Mesodermal cell (in vitro differentiated cells): ENCODE measurements at regions not wholly inside any gene's neighbourhood (a gene's known extent, or its start where the extent isn't known, plus 50 kb on each side); places are given as distances from the start of the nearest gene placed in this dataset.

Source experiments
- H3K27ac ChIP-seq: 2 replicates; pipeline ENCODE4 v1.7.0; 2013; ENCODE audit warnings: mild to moderate bottlenecking, low read depth, low read length, moderate library complexity; ENCODE audit not compliant: severe bottlenecking
- H3K36me3 ChIP-seq: 2 replicates; pipeline ENCODE4 v1.7.1; 2013; ENCODE audit warnings: mild to moderate bottlenecking, low read length, moderate library complexity; ENCODE audit not compliant: control insufficient read depth, insufficient read depth
- H3K4me1 ChIP-seq: one replicate; pipeline ENCODE4 v1.7.1; 2013; ENCODE audit warnings: mild to moderate bottlenecking, low read length; ENCODE audit not compliant: insufficient read depth, control insufficient read depth, poor library complexity, severe bottlenecking
- H3K4me3 ChIP-seq: 2 replicates; pipeline ENCODE4 v1.7.0; 2013; ENCODE audit warnings: low read length, control low read depth, mild to moderate bottlenecking; ENCODE audit not compliant: insufficient read depth, poor library complexity, severe bottlenecking; ENCODE audit errors: extremely low read depth
- H3K9me3 ChIP-seq: 2 replicates; pipeline ENCODE4 v1.7.1; 2013; ENCODE audit warnings: mild to moderate bottlenecking, low read length, moderate library complexity; ENCODE audit not compliant: control insufficient read depth
- WGBS, 2 experiments: methylation state at CpG; one replicate each; pipeline ENCODE4 v1.1.5; 2013; ENCODE audit warnings: missing lambda C conversion rate in 2 of 2; ENCODE audit not compliant: insufficient coverage in 2 of 2; 5-methylcytosine and 5-hydroxymethylcytosine counted together

DNA sequence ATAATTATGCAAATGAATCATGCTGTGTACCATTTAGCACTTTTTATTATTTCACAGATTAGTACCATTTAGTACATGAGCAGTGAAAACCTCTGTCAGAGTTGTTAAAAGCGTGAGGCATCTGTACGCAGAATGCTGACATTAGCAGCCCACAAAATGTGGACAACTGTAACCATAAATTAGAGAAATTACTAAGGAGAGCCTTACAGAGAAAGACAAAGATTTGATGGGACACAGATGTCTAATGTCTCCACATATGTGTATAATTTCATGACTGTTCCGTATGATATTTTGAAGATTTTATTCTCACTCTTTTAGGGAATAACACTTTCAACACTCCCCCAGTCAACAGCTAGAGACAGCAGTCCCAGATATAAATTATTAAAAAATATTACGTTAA lies 414.0 kb upstream of the ANKRD30A start:
- Histone ChIP-seq H3K4me1 (no peaks in the 10 kb centered on the region), H3K36me3 (no peaks in the 10 kb centered on the region), H3K9me3 (no peaks in the 10 kb centered on the region), H3K27ac (no peak overlapping the region), H3K4me3 (no peak overlapping the region)
- WGBS, 2 experiments, result 83 to 92% methylated on average over 1 to 2 of the region's 4 CpGs

- H3K4me1 ChIP-seq, result no peaks in the 10 kb centered on the region
- no peak overlapping the region for H3K4me3 ChIP-seq
- no peak overlapping the region for H3K27ac ChIP-seq
- H3K36me3 ChIP-seq, result no peaks in the 10 kb centered on the region
- H3K9me3 ChIP-seq, result no peaks in the 10 kb centered on the region
- no CpG with 5 or more reads among the region's 2 CpGs for WGBS, 2 experiments
Observed at GRCh38 chr10:36704124-36704523, 421.3 kb upstream of the ANKRD30A start.

DNA sequence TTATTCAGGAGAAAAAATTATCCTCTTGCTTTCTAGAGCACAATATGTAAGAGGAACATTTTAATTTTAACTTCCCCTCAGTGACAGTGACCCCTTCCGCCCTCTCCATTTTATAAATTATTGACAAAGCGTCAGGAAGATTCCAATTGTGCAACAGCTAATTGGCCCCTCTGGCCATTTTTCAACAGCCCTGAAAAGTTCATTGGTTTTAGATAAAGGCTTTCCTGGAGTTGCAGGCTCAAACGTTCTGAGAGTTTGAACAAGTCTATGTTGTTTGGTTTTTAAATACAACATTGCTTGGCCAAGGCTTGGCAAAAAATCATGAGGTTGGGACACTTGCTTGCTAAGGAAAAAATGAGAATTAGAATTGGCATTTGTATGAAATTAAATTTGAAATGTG lies 422.2 kb upstream of the ANKRD30A start:
- Histone ChIP-seq H3K4me3 (no peak overlapping the region), H3K4me1 (no peaks in the 10 kb centered on the region), H3K9me3 (no peaks in the 10 kb centered on the region), H3K27ac (no peak overlapping the region), H3K36me3 (no peaks in the 10 kb centered on the region)
- 89 to 100% methylated on average over 1 to 2 of the region's 3 CpGs for WGBS, 2 experiments

DNA sequence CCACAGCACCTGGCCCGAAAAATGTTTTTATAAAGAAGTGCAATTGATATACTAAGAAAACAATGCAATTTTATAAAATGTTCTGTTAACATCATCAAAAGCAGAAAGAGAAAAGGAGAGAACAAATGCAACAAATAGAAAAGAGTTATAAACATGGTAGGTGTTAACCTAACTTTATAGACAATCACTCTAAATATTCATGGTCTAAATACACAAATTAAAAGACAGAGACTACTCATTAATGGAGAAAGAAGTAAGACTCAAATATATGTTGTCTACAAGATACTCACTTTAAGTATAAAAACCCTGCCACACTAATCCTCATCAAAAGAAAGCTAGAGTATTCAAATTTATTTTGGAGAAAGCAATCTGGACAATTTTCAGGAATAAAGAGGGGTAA lies 425.3 kb upstream of the ANKRD30A start:
- H3K27ac ChIP-seq, result no peak overlapping the region
- no peak overlapping the region for H3K4me3 ChIP-seq
- H3K9me3 ChIP-seq, result no peaks in the 10 kb centered on the region
- H3K4me1 ChIP-seq, result no peaks in the 10 kb centered on the region
- H3K36me3 ChIP-seq, result no peaks in the 10 kb centered on the region
- no CpG with 5 or more reads among the region's 1 CpG for WGBS, 2 experiments

- Histone ChIP-seq H3K4me3 (no peak overlapping the region), H3K4me1 (no peaks in the 10 kb centered on the region), H3K9me3 (no peaks in the 10 kb centered on the region), H3K36me3 (no peaks in the 10 kb centered on the region), H3K27ac (no peak overlapping the region)
- WGBS, 2 experiments, result 40 to 81% methylated on average over 2 to 8 of the region's 10 CpGs
Observed at GRCh38 chr10:36692759-36693158, 432.6 kb upstream of the ANKRD30A start.

DNA sequence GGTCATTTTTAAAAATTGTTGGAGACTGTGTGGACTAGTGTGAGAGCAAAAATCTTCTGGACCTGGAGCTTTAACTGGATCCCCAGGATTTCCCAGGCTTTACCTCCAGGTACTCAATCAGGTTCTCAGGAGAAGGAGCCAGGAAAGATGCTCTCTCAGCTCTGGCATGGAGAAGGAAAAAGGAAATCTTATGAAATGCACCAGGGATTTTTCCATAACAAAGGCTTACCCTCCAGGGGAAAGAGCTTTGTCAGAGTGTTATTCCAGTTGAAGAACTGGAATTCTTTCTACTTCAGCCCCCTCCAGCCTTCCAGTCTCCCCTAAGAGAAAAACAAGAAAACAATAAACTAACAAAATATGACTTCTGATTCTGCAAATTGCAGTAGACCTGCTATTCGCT lies 436.7 kb upstream of the ANKRD30A start:
- Histone ChIP-seq H3K4me1 (no peaks in the 10 kb centered on the region), H3K36me3 (no peaks in the 10 kb centered on the region), H3K9me3 (no peaks in the 10 kb centered on the region), H3K27ac (no peak overlapping the region), H3K4me3 (no peak overlapping the region)
- no CpG with 5 or more reads among the region's 1 CpG for WGBS, 2 experiments

GRCh38 chr10:36683421-36683820 lies 442.0 kb upstream of the ANKRD30A start:
- Histone ChIP-seq H3K4me3 (no peak overlapping the region), H3K27ac (no peak overlapping the region), H3K4me1 (peaks cover 15% of the 10 kb centered on the region), H3K36me3 (no peaks in the 10 kb centered on the region), H3K9me3 (no peaks in the 10 kb centered on the region)
- no CpG with 5 or more reads among the region's 2 CpGs for WGBS, 2 experiments

GRCh38 chr10:36681751-36682632 lies 443.4 kb upstream of the ANKRD30A start:
- H3K4me3 ChIP-seq, result no peak overlapping the region
- H3K9me3 ChIP-seq, result no peaks in the 10 kb centered on the region
- peak overlapping the region; percentile 69 for H3K27ac ChIP-seq
- WGBS, 2 experiments, result 58 to 60% methylated on average over 2 of the region's 4 CpGs
- H3K4me1 ChIP-seq, result peaks cover 18% of the 10 kb centered on the region
- H3K36me3 ChIP-seq, result no peaks in the 10 kb centered on the region

- Histone ChIP-seq H3K4me3 (no peak overlapping the region), H3K36me3 (no peaks in the 10 kb centered on the region), H3K27ac (no peak overlapping the region), H3K4me1 (peaks cover 31% of the 10 kb centered on the region), H3K9me3 (no peaks in the 10 kb centered on the region)
- 87 to 91% methylated on average over 6 to 7 of the region's 9 CpGs for WGBS, 2 experiments
Observed at GRCh38 chr10:36679554-36679953, 445.8 kb upstream of the ANKRD30A start.

DNA sequence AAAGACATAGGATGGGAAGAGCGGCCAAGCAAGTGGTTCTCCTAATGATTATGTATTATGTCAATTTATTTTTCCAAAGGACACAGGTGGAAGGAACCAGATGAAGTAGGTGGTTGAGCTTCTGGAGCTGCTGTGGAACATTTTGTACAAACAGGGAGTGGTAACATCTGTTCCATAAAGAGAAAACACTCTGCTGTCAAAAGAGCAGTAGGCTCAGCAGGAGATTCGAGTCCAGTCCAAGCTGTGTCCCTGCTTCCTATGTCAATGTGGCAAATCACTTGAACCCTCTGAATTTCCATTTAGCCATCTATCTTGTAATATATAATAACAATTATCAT lies 448.0 kb upstream of the ANKRD30A start:
- Histone ChIP-seq H3K27ac (no peak overlapping the region), H3K4me1 (peaks cover 31% of the 10 kb centered on the region), H3K9me3 (no peaks in the 10 kb centered on the region), H3K36me3 (no peaks in the 10 kb centered on the region), H3K4me3 (no peak overlapping the region)
- WGBS, 2 experiments, result 100% methylated on average over 1 to 2 of the region's 2 CpGs

DNA sequence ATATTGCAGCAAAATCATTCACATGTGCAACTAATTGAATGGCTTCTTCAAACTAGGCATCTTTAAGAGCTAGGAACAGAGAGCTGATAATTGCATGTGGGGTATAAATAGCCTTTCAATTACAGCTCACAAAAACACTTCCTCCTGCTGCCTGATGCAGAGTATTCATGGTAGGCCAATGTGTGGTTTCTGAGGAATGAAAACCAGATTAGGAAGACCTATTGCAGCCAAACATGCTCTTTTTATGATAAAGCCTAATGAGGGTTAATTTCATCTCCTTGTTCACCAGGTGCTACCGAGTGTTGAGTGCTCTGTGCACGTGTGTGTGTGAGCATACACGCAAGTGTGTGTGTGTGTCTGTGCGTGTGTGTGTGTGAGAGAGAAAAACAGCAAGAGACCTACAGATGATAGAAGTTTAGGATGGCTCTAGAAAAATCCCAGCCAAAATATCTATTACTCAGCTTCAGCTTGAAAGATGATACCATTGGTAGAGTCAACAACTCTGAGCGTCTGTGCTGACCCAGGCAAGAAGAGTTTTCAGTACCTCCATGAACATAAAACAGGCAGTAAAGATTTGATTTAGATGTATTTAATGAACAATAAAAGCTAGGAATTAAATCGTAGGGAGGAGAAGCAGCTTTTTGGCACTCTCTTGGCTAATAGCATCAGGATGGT lies 448.5 kb upstream of the ANKRD30A start:
- H3K4me3 ChIP-seq, result no peak overlapping the region
- WGBS, 2 experiments, result 97% methylated on average over 3 to 5 of the region's 6 CpGs
- peaks cover 26% of the 10 kb centered on the region for H3K4me1 ChIP-seq
- H3K9me3 ChIP-seq, result no peaks in the 10 kb centered on the region
- no peak overlapping the region for H3K27ac ChIP-seq
- H3K36me3 ChIP-seq, result no peaks in the 10 kb centered on the region
